Body of pancreas (tissue), 4 donors: ENCODE measurements at regions not wholly inside any gene's neighbourhood (a gene's known extent, or its start where the extent isn't known, plus 50 kb on each side); places are given as distances from the start of the nearest gene placed in this dataset.

Source experiments
- ATAC-seq: fragments of 150-250 bp; one replicate; pipeline ENCODE4 v1.9.1; 2016
- DNase-seq, 4 donors: peaks; one replicate each; pipeline ENCODE4 v3.0.0-alpha.2; 2019
- H3K27ac ChIP-seq, 4 donors: fragments of 200-600 bp; sonication (generic); 1 replicate in 3 of 4; 2 replicates in 1 of 4; pipeline versions ENCODE4 v1.5.1 to v1.6.1; 2016 to 2019; ENCODE audit warnings: mild to moderate bottlenecking in 1 of 4, mixed read lengths in 1 of 4, moderate library complexity in 1 of 4
- H3K27me3 ChIP-seq, 2 donors: fragments of 200-600 bp; sonication (generic); one replicate each; pipeline ENCODE4 v1.6.0; 2016; ENCODE audit warnings: mild to moderate bottlenecking in 1 of 2
- H3K36me3 ChIP-seq, 2 donors: fragments of 200-600 bp; sonication (generic); replicated peaks in 1 of 2; 2 replicates each; pipeline ENCODE4 v1.5.1; 2016; ENCODE audit warnings: low read depth in 2 of 2; ENCODE audit not compliant: insufficient read depth in 1 of 2
- H3K4me1 ChIP-seq: fragments of 200-600 bp; sonication (generic); one replicate; pipeline ENCODE4 v1.6.0; 2016
- H3K4me3 ChIP-seq, 2 donors: fragments of 200-600 bp; sonication (generic); 1 replicate in 1 of 2; 2 replicates in 1 of 2; pipeline ENCODE4 v1.5.1; 2016 to 2019
- H3K9me3 ChIP-seq, 3 donors: fragments of 200-600 bp; sonication (generic); 1 replicate in 2 of 3; 2 replicates in 1 of 3; pipeline ENCODE4 v1.5.1; 2016
- CTCF ChIP-seq, 7 experiments: fragments of 450-650 bp in 4 of 7; fragments of 200-600 bp in 3 of 7; sonication (generic) in 3 of 7; IDR thresholded peaks; one replicate each; pipeline ENCODE4 v1.5.1; 2016 to 2019; ENCODE audit warnings: antibody characterized with exemption in 7 of 7
- POLR2A ChIP-seq, 3 donors: fragments of 450-650 bp; IDR thresholded peaks; one replicate each; pipeline ENCODE4 v1.6.1; 2016; ENCODE audit warnings: antibody characterized with exemption in 3 of 3, mild to moderate bottlenecking in 2 of 3
- WGBS, 2 donors: methylation state at CpG; one replicate each; pipeline ENCODE4 v1.1.5; 2017; 5-methylcytosine and 5-hydroxymethylcytosine counted together
- intact Hi-C: fragments of 100-400 bp; cut with DNase I; formaldehyde crosslinking; loops from one replicate; pipeline ENCODE4 v1.15.1; 2023

GRCh38 chr1:99084562-99084961 is 79.9 kb upstream of the PLPPR5 start:
- no peak for DNase-seq
- TF ChIP-seq POLR2A (IDR thresholded peaks at IDR 0.05) (no peak), CTCF (IDR thresholded peaks at IDR 0.05) (no peak)
- Histone ChIP-seq H3K4me3 (no peak overlapping the region), H3K4me1 (no peaks in the 10 kb centered on the region), H3K27me3 (no peaks in the 10 kb centered on the region), H3K36me3 (no peaks in the 10 kb centered on the region), H3K27ac (no peak overlapping the region), H3K9me3 (no peaks in the 10 kb centered on the region)
- ATAC-seq: no peak
- intact Hi-C loops: no loop called here
- 63 to 89% methylated on average over 1 of the region's 1 CpG for WGBS, 2 donors

GRCh38 chr1:99086057-99086456 is 81.4 kb upstream of the PLPPR5 start:
- Histone ChIP-seq H3K9me3 (no peaks in the 10 kb centered on the region), H3K27me3 (no peaks in the 10 kb centered on the region), H3K36me3 (no peaks in the 10 kb centered on the region), H3K4me1 (no peaks in the 10 kb centered on the region), H3K4me3 (no peak overlapping the region), H3K27ac (no peak overlapping the region)
- intact Hi-C loops: no loop called here
- no peak for DNase-seq
- ATAC-seq: no peak
- WGBS, 2 donors: 38 to 41% methylated on average over 1 of the region's 1 CpG
- no peak for TF ChIP-seq POLR2A (IDR thresholded peaks at IDR 0.05)
- TF ChIP-seq CTCF (IDR thresholded peaks at IDR 0.05): no peak

DNA sequence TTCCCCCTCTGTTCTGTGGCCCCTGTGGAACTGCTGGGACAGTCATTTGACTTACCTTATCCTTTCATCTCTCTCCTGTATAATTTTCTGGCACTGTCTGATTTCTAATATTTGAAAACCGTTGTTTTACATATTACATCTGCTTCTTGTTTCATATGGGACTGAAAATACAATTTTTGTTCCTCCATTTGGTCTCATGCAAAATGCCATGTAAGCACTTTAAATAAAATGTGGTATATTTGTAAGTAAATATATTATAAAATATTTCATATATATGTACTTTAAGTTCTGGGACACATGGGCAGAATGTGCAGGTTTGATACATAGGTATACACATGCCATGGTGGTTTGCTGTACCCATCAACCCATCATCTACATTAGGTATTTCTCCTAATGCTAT is 93.9 kb upstream of the PLPPR5 start:
- Histone ChIP-seq H3K4me1 (peaks cover 6% of the 10 kb centered on the region), H3K9me3 (no peaks in the 10 kb centered on the region), H3K36me3 (no peaks in the 10 kb centered on the region), H3K27me3 (no peaks in the 10 kb centered on the region), H3K27ac (no peak overlapping the region), H3K4me3 (no peak overlapping the region)
- DNase-seq (no peak), ATAC-seq (no peak)
- 76 to 85% methylated on average over 1 of the region's 1 CpG for WGBS, 2 donors
- intact Hi-C loops: no loop called here
- no peak for TF ChIP-seq CTCF (IDR thresholded peaks at IDR 0.05)
- TF ChIP-seq POLR2A (IDR thresholded peaks at IDR 0.05): no peak

DNA sequence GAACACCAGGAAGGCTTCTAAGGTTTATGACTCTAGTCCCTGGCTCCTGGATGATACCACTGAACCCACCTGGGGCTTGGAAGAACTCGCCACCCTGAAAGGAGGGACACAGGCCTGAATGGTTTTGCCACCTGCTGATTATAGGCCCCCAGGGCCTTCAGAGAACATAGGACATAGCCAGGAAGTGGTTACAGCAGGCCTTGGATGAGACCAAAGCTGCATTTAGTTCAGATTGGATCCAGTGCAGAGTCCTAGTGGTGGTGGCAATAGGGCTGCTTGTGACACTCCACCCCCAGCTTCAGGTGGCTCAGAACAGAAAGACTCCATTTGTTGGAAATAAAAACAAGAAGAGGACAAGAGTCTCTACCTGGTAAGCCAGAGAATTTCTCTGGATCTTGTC is 101.6 kb upstream of the PLPPR5 start:
- intact Hi-C loops: no loop called here
- no peak for DNase-seq
- TF ChIP-seq POLR2A (IDR thresholded peaks at IDR 0.05) (no peak), CTCF (IDR thresholded peaks at IDR 0.05) (no peak)
- Histone ChIP-seq H3K9me3 (no peaks in the 10 kb centered on the region), H3K27ac (no peak overlapping the region), H3K4me1 (no peaks in the 10 kb centered on the region), H3K27me3 (no peaks in the 10 kb centered on the region), H3K36me3 (no peaks in the 10 kb centered on the region), H3K4me3 (no peak overlapping the region)
- 90 to 100% methylated on average over 1 of the region's 1 CpG for WGBS, 2 donors
- no peak for ATAC-seq

DNA sequence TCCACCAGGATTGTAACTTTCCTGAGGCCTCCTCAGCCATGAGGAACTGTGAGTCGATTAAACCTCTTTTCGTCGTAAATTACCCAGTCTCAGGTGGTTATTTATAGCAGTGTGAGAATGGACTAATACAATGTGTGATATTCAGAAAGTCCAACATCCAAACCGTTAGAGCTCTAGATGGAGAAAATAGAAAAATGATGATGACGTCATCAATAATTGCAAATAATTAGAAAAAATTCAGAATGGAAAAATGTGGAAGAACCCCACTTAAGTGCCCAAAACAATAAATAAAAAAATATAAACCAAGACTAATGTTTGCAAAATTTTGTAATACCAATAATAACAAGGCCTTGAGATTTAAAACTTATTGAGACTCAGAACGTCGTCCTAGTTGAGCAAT is 103.0 kb upstream of the PLPPR5 start:
- no peak overlapping the region for H3K27ac ChIP-seq
- H3K4me1 ChIP-seq: no peaks in the 10 kb centered on the region
- TF ChIP-seq CTCF (IDR thresholded peaks at IDR 0.05) (no peak), POLR2A (IDR thresholded peaks at IDR 0.05) (no peak)
- WGBS, 2 donors: 74 to 76% methylated on average over 7 of the region's 7 CpGs
- intact Hi-C loops: no loop called here
- no peak for DNase-seq
- H3K9me3 ChIP-seq: no peaks in the 10 kb centered on the region
- no peak for ATAC-seq
- H3K27me3 ChIP-seq: no peaks in the 10 kb centered on the region
- no peak overlapping the region for H3K4me3 ChIP-seq
- H3K36me3 ChIP-seq: no peaks in the 10 kb centered on the region
